ENCODE measurements at regions not wholly inside any gene's neighbourhood (a gene's known extent, or its start where the extent isn't known, plus 50 kb on each side); places are given as distances from the start of the nearest gene placed in this dataset.

- Mint-ChIP-seq H3K9me3 (peaks cover 11% of the 10 kb centered on the region), H3K36me3 (no peaks in the 10 kb centered on the region), H3K4me3 (no peak overlapping the region), H3K27me3 (ENCODE audit: low read depth) (peaks cover 7% of the 10 kb centered on the region), H3K4me1 (no peaks in the 10 kb centered on the region), H3K27ac (no peak overlapping the region)
- DNase-seq (ENCODE audit: low spot score in 2 of 2, unreplicated experiment in 2 of 2), result no peak
- TF ChIP-seq, protein P1, sequence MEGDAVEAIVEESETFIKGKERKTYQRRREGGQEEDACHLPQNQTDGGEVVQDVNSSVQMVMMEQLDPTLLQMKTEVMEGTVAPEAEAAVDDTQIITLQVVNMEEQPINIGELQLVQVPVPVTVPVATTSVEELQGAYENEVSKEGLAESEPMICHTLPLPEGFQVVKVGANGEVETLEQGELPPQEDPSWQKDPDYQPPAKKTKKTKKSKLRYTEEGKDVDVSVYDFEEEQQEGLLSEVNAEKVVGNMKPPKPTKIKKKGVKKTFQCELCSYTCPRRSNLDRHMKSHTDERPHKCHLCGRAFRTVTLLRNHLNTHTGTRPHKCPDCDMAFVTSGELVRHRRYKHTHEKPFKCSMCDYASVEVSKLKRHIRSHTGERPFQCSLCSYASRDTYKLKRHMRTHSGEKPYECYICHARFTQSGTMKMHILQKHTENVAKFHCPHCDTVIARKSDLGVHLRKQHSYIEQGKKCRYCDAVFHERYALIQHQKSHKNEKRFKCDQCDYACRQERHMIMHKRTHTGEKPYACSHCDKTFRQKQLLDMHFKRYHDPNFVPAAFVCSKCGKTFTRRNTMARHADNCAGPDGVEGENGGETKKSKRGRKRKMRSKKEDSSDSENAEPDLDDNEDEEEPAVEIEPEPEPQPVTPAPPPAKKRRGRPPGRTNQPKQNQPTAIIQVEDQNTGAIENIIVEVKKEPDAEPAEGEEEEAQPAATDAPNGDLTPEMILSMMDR (IDR thresholded peaks at IDR 0.05; ENCODE audit: unreplicated experiment), result no peak
Observed at GRCh38 chr2:114134146-114134545, 244.3 kb downstream of the ACTR3 start.

DNA sequence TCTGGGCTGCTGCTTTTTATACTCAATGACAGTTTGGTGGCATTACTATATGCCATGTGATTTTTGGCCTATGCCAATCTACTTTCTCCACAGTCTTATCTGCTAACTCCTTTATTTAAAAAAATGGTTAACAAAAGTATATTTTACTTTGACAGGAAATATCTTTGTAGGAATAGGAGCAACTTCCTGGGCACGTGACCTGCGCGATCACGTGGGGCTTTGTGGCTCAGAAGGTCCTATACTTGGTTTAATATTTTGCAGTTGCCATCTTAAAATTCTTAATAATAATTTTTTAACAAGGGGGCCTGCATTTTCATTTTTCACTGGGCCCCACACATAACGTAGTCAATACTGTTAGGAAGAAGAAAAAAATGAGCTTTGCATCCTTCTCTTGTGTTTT is 249.7 kb downstream of the ACTR3 start:
- H3K36me3 Mint-ChIP-seq, result no peaks in the 10 kb centered on the region
- H3K4me3 Mint-ChIP-seq, result no peak overlapping the region
- H3K27me3 Mint-ChIP-seq (ENCODE audit: low read depth), result peaks cover 2% of the 10 kb centered on the region
- no peak for DNase-seq (ENCODE audit: low spot score in 2 of 2, unreplicated experiment in 2 of 2)
- H3K27ac Mint-ChIP-seq, result no peak overlapping the region
- peaks cover 20% of the 10 kb centered on the region for H3K9me3 Mint-ChIP-seq
- TF ChIP-seq, protein P1 (IDR thresholded peaks at IDR 0.05; ENCODE audit: unreplicated experiment), result no peak
- H3K4me1 Mint-ChIP-seq, result no peaks in the 10 kb centered on the region

- TF ChIP-seq, protein P1 (IDR thresholded peaks at IDR 0.05; ENCODE audit: unreplicated experiment), result no peak
Observed at GRCh38 chr2:114156366-114157056, 266.6 kb downstream of the ACTR3 start.

GRCh38 chr2:114157057-114157385 is 267.1 kb downstream of the ACTR3 start:
- no peaks in the 10 kb centered on the region for H3K27me3 Mint-ChIP-seq (ENCODE audit: low read depth)
- peaks cover 2% of the 10 kb centered on the region for H3K4me1 Mint-ChIP-seq
- TF ChIP-seq, protein P1 (IDR thresholded peaks at IDR 0.05; ENCODE audit: unreplicated experiment), result no peak
- H3K27ac Mint-ChIP-seq, result no peak overlapping the region
- no peaks in the 10 kb centered on the region for H3K36me3 Mint-ChIP-seq
- no peak for DNase-seq (ENCODE audit: low spot score in 2 of 2, unreplicated experiment in 2 of 2)
- no peak overlapping the region for H3K4me3 Mint-ChIP-seq
- H3K9me3 Mint-ChIP-seq, result no peaks in the 10 kb centered on the region

More at GRCh38 chr2:114156366-114157056, 266.6 kb downstream of the ACTR3 start:
- no peak overlapping the region for H3K4me3 Mint-ChIP-seq
- peaks cover 4% of the 10 kb centered on the region for H3K9me3 Mint-ChIP-seq
- no peaks in the 10 kb centered on the region for H3K27me3 Mint-ChIP-seq (ENCODE audit: low read depth)
- H3K36me3 Mint-ChIP-seq, result no peaks in the 10 kb centered on the region
- DNase-seq (ENCODE audit: low spot score in 2 of 2, unreplicated experiment in 2 of 2), result no peak
- H3K4me1 Mint-ChIP-seq, result peaks cover 2% of the 10 kb centered on the region
- peak overlapping the region; percentile 8 for H3K27ac Mint-ChIP-seq

DNA sequence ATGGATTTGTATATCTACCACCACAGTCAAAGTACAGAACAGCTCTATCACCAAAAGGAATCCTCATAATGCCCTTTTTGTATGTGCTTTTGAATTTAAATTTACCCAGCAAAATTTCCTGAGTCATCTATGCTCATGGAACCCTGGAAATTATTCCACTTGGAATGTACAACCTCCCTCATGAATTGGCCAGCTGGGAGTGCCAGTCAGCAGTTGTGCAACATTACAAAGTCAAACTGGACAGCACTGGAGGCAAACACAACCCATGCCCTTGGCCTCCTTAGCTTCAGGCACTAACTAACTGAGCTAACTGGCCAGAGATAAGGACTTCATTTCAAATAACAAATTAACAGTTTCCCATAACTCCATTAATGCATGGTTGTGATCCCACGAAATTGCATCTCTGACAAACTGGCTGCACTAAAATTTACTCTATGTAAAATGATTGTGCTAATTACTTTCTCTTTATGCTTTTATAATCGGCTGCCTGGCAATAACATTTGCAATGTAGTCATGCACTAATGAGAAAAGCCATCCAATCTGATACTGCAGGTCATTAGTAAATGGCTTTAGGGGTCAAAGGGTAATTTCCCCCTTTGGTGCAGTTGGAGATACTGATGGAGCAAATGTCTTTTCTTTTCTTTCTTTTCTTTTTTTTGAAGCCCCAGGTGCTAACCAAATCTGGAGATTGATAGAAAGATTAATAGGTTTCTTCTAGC is 270.5 kb downstream of the ACTR3 start:
- no peak overlapping the region for H3K27ac Mint-ChIP-seq
- DNase-seq (ENCODE audit: low spot score in 2 of 2, unreplicated experiment in 2 of 2), result no peak
- H3K4me3 Mint-ChIP-seq, result no peak overlapping the region
- TF ChIP-seq, protein P1 (IDR thresholded peaks at IDR 0.05; ENCODE audit: unreplicated experiment), result no peak
- peaks cover 2% of the 10 kb centered on the region for H3K4me1 Mint-ChIP-seq
- peaks cover 4% of the 10 kb centered on the region for H3K27me3 Mint-ChIP-seq (ENCODE audit: low read depth)
- peaks cover 4% of the 10 kb centered on the region for H3K9me3 Mint-ChIP-seq
- H3K36me3 Mint-ChIP-seq, result no peaks in the 10 kb centered on the region

All from mesothelial cell of epicardium (in vitro differentiated cells).